ENCODE measurements at regions not wholly inside any gene's neighbourhood (a gene's known extent, or its start where the extent isn't known, plus 50 kb on each side); places are given as distances from the start of the nearest gene placed in this dataset.

GRCh38 chr6:119466226-119466625, 116.7 kb upstream of the MAN1A1 start:
- no peak for DNase-seq (ENCODE audit: low read depth)
- TF ChIP-seq CTCF (IDR thresholded peaks at IDR 0.05; ENCODE audit: control insufficient read depth, extremely low read depth, insufficient read depth) = no peak
- no peak overlapping the region for H3K4me3 ChIP-seq (ENCODE audit: low read depth, low read length)

GRCh38 chr6:119463081-119463626, 113.6 kb upstream of the MAN1A1 start:
- DNase-seq (ENCODE audit: low read depth) = no peak
- no peak for TF ChIP-seq CTCF (IDR thresholded peaks at IDR 0.05; ENCODE audit: control insufficient read depth, extremely low read depth, insufficient read depth)
- H3K4me3 ChIP-seq (ENCODE audit: low read depth, low read length) = no peak overlapping the region

- no peak for TF ChIP-seq CTCF (IDR thresholded peaks at IDR 0.05; ENCODE audit: control insufficient read depth, extremely low read depth, insufficient read depth)
- no peak for DNase-seq (ENCODE audit: low read depth)
- H3K4me3 ChIP-seq (ENCODE audit: low read depth, low read length) = no peak overlapping the region
Measured at GRCh38 chr6:119461187-119461586, 111.6 kb upstream of the MAN1A1 start.

GRCh38 chr6:119459207-119459974, 109.8 kb upstream of the MAN1A1 start:
- DNase-seq (ENCODE audit: low read depth) = no peak
- no peak for TF ChIP-seq CTCF (IDR thresholded peaks at IDR 0.05; ENCODE audit: control insufficient read depth, extremely low read depth, insufficient read depth)
- no peak overlapping the region for H3K4me3 ChIP-seq (ENCODE audit: low read depth, low read length)

GRCh38 chr6:119454714-119455113, 105.2 kb upstream of the MAN1A1 start:
- no peak for TF ChIP-seq CTCF (IDR thresholded peaks at IDR 0.05; ENCODE audit: control insufficient read depth, extremely low read depth, insufficient read depth)
- H3K4me3 ChIP-seq (ENCODE audit: low read depth, low read length) = no peak overlapping the region
- no peak for DNase-seq (ENCODE audit: low read depth)

- DNase-seq (ENCODE audit: low read depth) = no peak
- TF ChIP-seq CTCF (IDR thresholded peaks at IDR 0.05; ENCODE audit: control insufficient read depth, extremely low read depth, insufficient read depth) = no peak
- no peak overlapping the region for H3K4me3 ChIP-seq (ENCODE audit: low read depth, low read length)
Measured at GRCh38 chr6:119453242-119454200, 104.0 kb upstream of the MAN1A1 start.

All from LNCaP clone FGC (cell line).